Endodermal cell (in vitro differentiated cells): ENCODE measurements at regions not wholly inside any gene's neighbourhood (a gene's known extent, or its start where the extent isn't known, plus 50 kb on each side); places are given as distances from the start of the nearest gene placed in this dataset.

Source experiments
- DNase-seq: peaks from one replicate; pipeline ENCODE4 v3.0.0-alpha.2; 2017
- H3K27ac ChIP-seq: 2 replicates; pipeline ENCODE4 v1.5.1; 2013; ENCODE audit warnings: mild to moderate bottlenecking, low read depth, low read length, moderate library complexity
- H3K27me3 ChIP-seq: 2 replicates; pipeline ENCODE4 v1.6.1; 2013; ENCODE audit warnings: mild to moderate bottlenecking, low read length, moderate library complexity; ENCODE audit not compliant: insufficient read depth, control insufficient read depth, poor library complexity, severe bottlenecking
- H3K36me3 ChIP-seq: 2 replicates; pipeline ENCODE4 v1.7.0; 2013; ENCODE audit warnings: mild to moderate bottlenecking, low read length, moderate library complexity; ENCODE audit not compliant: control insufficient read depth, insufficient read depth
- H3K4me1 ChIP-seq: one replicate; pipeline ENCODE4 v1.7.0; 2013; ENCODE audit warnings: low read length; ENCODE audit not compliant: control insufficient read depth, insufficient read depth
- H3K4me3 ChIP-seq: 2 replicates; pipeline ENCODE4 v1.5.1; 2013; ENCODE audit warnings: mild to moderate bottlenecking, low read length, moderate library complexity
- H3K9ac ChIP-seq: 2 replicates; pipeline ENCODE4 v1.6.1; 2013; ENCODE audit warnings: mild to moderate bottlenecking, low read length, moderate library complexity; ENCODE audit not compliant: poor library complexity, severe bottlenecking; ENCODE audit errors: extremely low read depth
- H3K9me3 ChIP-seq: 2 replicates; pipeline ENCODE4 v1.6.1; 2013; ENCODE audit warnings: mild to moderate bottlenecking, low read length, moderate library complexity; ENCODE audit not compliant: control insufficient read depth
- H3K27ac Mint-ChIP-seq: 2 replicates; pipeline ENCODE4 v1.8.0; 2020; ENCODE audit warnings: mixed read lengths
- H3K27me3 Mint-ChIP-seq: 2 replicates; pipeline ENCODE4 v1.8.0; 2021; ENCODE audit warnings: mild to moderate bottlenecking, mixed read lengths; ENCODE audit not compliant: insufficient read depth
- H3K36me3 Mint-ChIP-seq: 2 replicates; pipeline ENCODE4 v1.8.0; 2020; ENCODE audit warnings: low read depth, mixed read lengths
- H3K4me1 Mint-ChIP-seq: 2 replicates; pipeline ENCODE4 v1.8.0; 2020; ENCODE audit warnings: mixed read lengths
- H3K4me3 Mint-ChIP-seq: 2 replicates; pipeline ENCODE4 v1.8.0; 2020; ENCODE audit warnings: mild to moderate bottlenecking, moderate library complexity, mixed read lengths
- H3K9me3 Mint-ChIP-seq: 2 replicates; pipeline ENCODE4 v1.8.0; 2020; ENCODE audit warnings: mild to moderate bottlenecking, mixed read lengths
- CTCF ChIP-seq: fragments of 200-600 bp; sonication (generic); conservative IDR thresholded peaks from 2 replicates; pipeline ENCODE4 v1.5.0; 2021; ENCODE audit warnings: antibody characterized with exemption, mild to moderate bottlenecking
- WGBS, 2 experiments: methylation state at CpG; one replicate each; pipeline versions ENCODE4 v1.1.5 to v1.1.7; 2013; ENCODE audit warnings: missing lambda C conversion rate in 2 of 2, mixed read lengths in 1 of 2; ENCODE audit not compliant: insufficient coverage in 1 of 2, insufficient read length in 1 of 2; 5-methylcytosine and 5-hydroxymethylcytosine counted together

- Histone ChIP-seq H3K36me3 (no peaks in the 10 kb centered on the region), H3K4me1 (no peaks in the 10 kb centered on the region), H3K4me3 (no peak overlapping the region), H3K27ac (no peak overlapping the region), H3K9ac (no peak overlapping the region), H3K9me3 (peaks cover 6% of the 10 kb centered on the region), H3K27me3 (no peaks in the 10 kb centered on the region)
- DNase-seq: no peak
- no peak overlapping the region for H3K4me3 Mint-ChIP-seq
- 92 to 96% methylated on average over 3 of the region's 3 CpGs for WGBS, 2 experiments
- no peaks in the 10 kb centered on the region for H3K4me1 Mint-ChIP-seq
- H3K36me3 Mint-ChIP-seq: no peaks in the 10 kb centered on the region
- H3K27me3 Mint-ChIP-seq: no peaks in the 10 kb centered on the region
- no peaks in the 10 kb centered on the region for H3K9me3 Mint-ChIP-seq
- TF ChIP-seq CTCF: no peak
- H3K27ac Mint-ChIP-seq: no peak overlapping the region
Measured at GRCh38 chr13:38160131-38160530, 189.5 kb upstream of the UFM1 start.

GRCh38 chr13:38159710-38160109 is 189.9 kb upstream of the UFM1 start:
- no peak overlapping the region for H3K4me3 Mint-ChIP-seq

GRCh38 chr13:38147050-38147449 is 202.6 kb upstream of the UFM1 start:
- H3K36me3 Mint-ChIP-seq: peaks cover 1% of the 10 kb centered on the region
- no peaks in the 10 kb centered on the region for H3K27me3 Mint-ChIP-seq
- Histone ChIP-seq H3K9me3 (no peaks in the 10 kb centered on the region), H3K4me1 (peaks cover 3% of the 10 kb centered on the region), H3K27me3 (no peaks in the 10 kb centered on the region), H3K36me3 (no peaks in the 10 kb centered on the region), H3K27ac (no peak overlapping the region), H3K9ac (no peak overlapping the region), H3K4me3 (no peak overlapping the region)
- no peak overlapping the region for H3K4me3 Mint-ChIP-seq
- H3K9me3 Mint-ChIP-seq: peaks cover 6% of the 10 kb centered on the region
- H3K4me1 Mint-ChIP-seq: peaks cover 10% of the 10 kb centered on the region
- no peak overlapping the region for H3K27ac Mint-ChIP-seq
- 91 to 92% methylated on average over 2 to 3 of the region's 3 CpGs for WGBS, 2 experiments
- no peak for DNase-seq
- TF ChIP-seq CTCF: no peak

More at GRCh38 chr13:38159710-38160109, 189.9 kb upstream of the UFM1 start:
- Histone ChIP-seq H3K4me3 (no peak overlapping the region), H3K9me3 (peaks cover 6% of the 10 kb centered on the region), H3K9ac (no peak overlapping the region), H3K27ac (no peak overlapping the region), H3K36me3 (no peaks in the 10 kb centered on the region), H3K4me1 (no peaks in the 10 kb centered on the region), H3K27me3 (no peaks in the 10 kb centered on the region)
- no peak for DNase-seq
- Mint-ChIP-seq H3K4me1 (no peaks in the 10 kb centered on the region), H3K27ac (no peak overlapping the region), H3K27me3 (no peaks in the 10 kb centered on the region), H3K36me3 (no peaks in the 10 kb centered on the region), H3K9me3 (peaks cover 2% of the 10 kb centered on the region)
- peak; percentile 21 for TF ChIP-seq CTCF
- WGBS, 2 experiments: 94 to 100% methylated on average over 1 of the region's 1 CpG
